GM12878 (cell line): ENCODE measurements at regions not wholly inside any gene's neighbourhood (a gene's known extent, or its start where the extent isn't known, plus 50 kb on each side); places are given as distances from the start of the nearest gene placed in this dataset.

Source experiments
- ATAC-seq: fragments of 200-7000 bp; cut with Tn5 transposase; 3 replicates; pipeline ENCODE4 v1.9.1; 2020; ENCODE audit warnings: mild to moderate bottlenecking, moderate library complexity
- BruUV-seq: library from RNA; stranded (reverse); fragments of 400-500 nt; replicated peaks from 2 replicates; lab custom pipeline; 2021; lab: Mats Ljungman, UMichigan
- CTCF ChIA-PET: fragments of 300-600 bp; sonication (Branson Sonifier 250); formaldehyde crosslinking; extraction: SDS; loops from one replicate; lab custom pipeline; 2021; ENCODE audit warnings: inconsistent platforms; lab: Yijun Ruan, JAX
- POLR2A ChIA-PET: fragments of 350-600 bp; formaldehyde crosslinking; extraction: SDS; loops from one replicate; lab custom pipeline; 2021; ENCODE audit warnings: inconsistent platforms; lab: Charles Lee
- RAD21 ChIA-PET: fragments of 300-600 bp; sonication (Branson Sonifier 250); formaldehyde crosslinking; loops from one replicate; lab custom pipeline; 2023; ENCODE audit warnings: antibody characterized with exemption; ENCODE audit not compliant: unreplicated experiment; lab: Charles Lee
- SMC1A ChIA-PET: fragments of 300-600 bp; sonication (Branson Sonifier 250); formaldehyde crosslinking; loops from one replicate; lab custom pipeline; 2023; ENCODE audit not compliant: unreplicated experiment, uncharacterized antibody; lab: Charles Lee
- DNase-seq: peaks from one replicate; pipeline ENCODE4 v3.0.0-alpha.2; 2011; ENCODE audit warnings: low read depth, low spot score
- FAIRE-seq: peaks from 3 replicates; lab custom pipeline; 2011; peaks lifted over from hg19 to GRCh38; lab: Jason Lieb, UNC
- H2AFZ ChIP-seq: 2 replicates; pipeline ENCODE4 v1.6.0; 2011; ENCODE audit warnings: low read depth, low read length, control low read depth; ENCODE audit not compliant: control insufficient read depth
- H3K27ac ChIP-seq: 2 replicates; pipeline ENCODE4 v1.5.1; 2011; ENCODE audit warnings: control low read depth; ENCODE audit not compliant: control insufficient read depth, insufficient read depth
- H3K27me3 ChIP-seq, 2 experiments: replicated peaks in 1 of 2; 2 replicates each; pipeline versions ENCODE4 v1.6.0 to v1.6.1; 2011; ENCODE audit warnings: low read length in 1 of 2; ENCODE audit not compliant: control insufficient read depth in 2 of 2, insufficient read depth in 2 of 2
- H3K36me3 ChIP-seq, 2 experiments: 2 replicates each; pipeline ENCODE4 v1.5.1; 2011; ENCODE audit warnings: low read length in 1 of 2; ENCODE audit not compliant: control insufficient read depth in 2 of 2, insufficient read depth in 2 of 2
- H3K4me1 ChIP-seq: 2 replicates; pipeline ENCODE4 v1.6.1; 2011; ENCODE audit warnings: mild to moderate bottlenecking, low read length, moderate library complexity, mixed read lengths; ENCODE audit not compliant: control insufficient read depth, insufficient read depth
- H3K4me2 ChIP-seq: 2 replicates; pipeline ENCODE4 v1.6.0; 2011; ENCODE audit warnings: control low read depth; ENCODE audit not compliant: control insufficient read depth, insufficient read depth
- H3K4me3 ChIP-seq: fragments of 200-600 bp; sonication (generic); 2 replicates; pipeline ENCODE4 v1.5.1; 2016
- H3K79me2 ChIP-seq: 2 replicates; pipeline ENCODE4 v1.6.0; 2011; ENCODE audit warnings: low read length; ENCODE audit not compliant: control insufficient read depth, insufficient read depth
- H3K9ac ChIP-seq: 2 replicates; pipeline ENCODE4 v1.8.0; 2011; ENCODE audit warnings: low read length, control low read depth, mixed read lengths; ENCODE audit not compliant: control insufficient read depth, insufficient read depth
- H3K9me3 ChIP-seq: replicated peaks from 3 replicates; pipeline ENCODE4 v1.5.1; 2011; ENCODE audit warnings: mild to moderate bottlenecking, low read length; ENCODE audit not compliant: control insufficient read depth, insufficient read depth
- H4K20me1 ChIP-seq: 2 replicates; pipeline ENCODE4 v1.6.0; 2011; ENCODE audit not compliant: control insufficient read depth, insufficient read depth
- CTCF ChIP-seq, 3 experiments: IDR thresholded peaks in 2 of 3; conservative IDR thresholded peaks in 1 of 3; 2 replicates each; pipeline ENCODE4 v1.5.1; 2011; ENCODE audit warnings: low read depth in 3 of 3, low read length in 3 of 3, mild to moderate bottlenecking in 3 of 3, control low read depth in 2 of 3, moderate library complexity in 2 of 3, inconsistent platforms in 1 of 3, mixed read lengths in 1 of 3; ENCODE audit not compliant: control insufficient read depth in 2 of 3, insufficient read depth in 1 of 3; ENCODE audit errors: extremely low read depth in 1 of 3
- MTA3 ChIP-seq: IDR thresholded peaks from 2 replicates; pipeline ENCODE4 v1.6.1; 2012; ENCODE audit warnings: low read length, inconsistent platforms, borderline replicate concordance
- RAD21 ChIP-seq: IDR thresholded peaks from 2 replicates; pipeline ENCODE4 v1.6.1; 2011; ENCODE audit warnings: mild to moderate bottlenecking, low read depth, low read length, moderate library complexity; ENCODE audit not compliant: insufficient read depth
- SMC3 ChIP-seq: IDR thresholded peaks from 2 replicates; pipeline ENCODE4 v1.6.1; 2011; ENCODE audit warnings: low read length, improper control_type of control experiment, borderline replicate concordance
- WRNIP1 ChIP-seq: IDR thresholded peaks from 2 replicates; pipeline ENCODE4 v1.6.1; 2011; ENCODE audit warnings: low read depth, low read length, improper control_type of control experiment, borderline replicate concordance
- WGBS: methylation state at CpG from one replicate; pipeline ENCODE4 v1.1.6; 2016; ENCODE audit warnings: low lambda C conversion rate; ENCODE audit not compliant: insufficient replicate concordance, insufficient coverage; ENCODE audit errors: missing lambda C conversion rate; 5-methylcytosine and 5-hydroxymethylcytosine counted together
- in situ Hi-C: fragments of 300-500 bp; cut with MboI; formaldehyde crosslinking; loops from 9 replicates; pipeline ENCODE4 v1.14.3; 2018; ENCODE audit warnings: mixed read lengths
- intact Hi-C: fragments of 100-400 bp; cut with micrococcal nuclease; formaldehyde crosslinking; loops from one replicate; pipeline ENCODE4 v1.14.2; 2022; ENCODE audit not compliant: unreplicated experiment

GRCh38 chr3:106824856-106825255 is 552.4 kb upstream of the CCDC54 start:
- no peaks in the 10 kb centered on the region for H3K9me3 ChIP-seq
- no peak overlapping the region for H3K9ac ChIP-seq
- H3K36me3 ChIP-seq: no peaks in the 10 kb centered on the region
- H3K4me2 ChIP-seq: no peak overlapping the region
- CTCF ChIA-PET: no interaction called here
- no peak for DNase-seq
- ATAC-seq: peak; percentile 79
- SMC1A ChIA-PET: no interaction called here
- in situ Hi-C loops (no loop called here), intact Hi-C loops (loop anchor here (2.0 kb wide), 1 partner anchor 240 kb away; no protein-coding TSS in a partner anchor)
- no peaks in the 10 kb centered on the region for H3K79me2 ChIP-seq
- TF ChIP-seq RAD21 (peak; percentile 43), WRNIP1 (no peak), MTA3 (no peak), CTCF (IDR thresholded peaks at IDR 0.05 in 2 of 3, conservative IDR thresholded peaks at IDR 0.05 in 1 of 3; ENCODE audit: control insufficient read depth in 2 of 3, extremely low read depth in 1 of 3, insufficient read depth in 1 of 3, low read depth in 3 of 3, low read length in 3 of 3) (peak; percentile 21 to 33 (median 27); a peak in 3 of 6 replicates), SMC3 (peak; percentile 49)
- H3K4me3 ChIP-seq: no peak overlapping the region
- RAD21 ChIA-PET: no interaction called here
- POLR2A ChIA-PET: no interaction called here
- no peak overlapping the region for H3K27ac ChIP-seq
- no peak overlapping the region for H2AFZ ChIP-seq
- 41% methylated on average over 1 of the region's 1 CpG for WGBS
- BruUV-seq: no TSS peak
- H3K27me3 ChIP-seq: no peaks in the 10 kb centered on the region; a peak in 1 of 4 replicates
- no peaks in the 10 kb centered on the region for H4K20me1 ChIP-seq
- no peaks in the 10 kb centered on the region for H3K4me1 ChIP-seq
- FAIRE-seq: peak; percentile 41
